ENCODE measurements at regions not wholly inside any gene's neighbourhood (a gene's known extent, or its start where the extent isn't known, plus 50 kb on each side); places are given as distances from the start of the nearest gene placed in this dataset.

- DNase-seq (ENCODE audit: low spot score), result peak; percentile 61
- no peak for TF ChIP-seq CTCF (IDR thresholded peaks at IDR 0.05)
- H3K4me3 ChIP-seq, result no peak overlapping the region
- H3K27ac ChIP-seq, result no peak overlapping the region
These were observed 222.0 kb upstream of the COPS8 start for GRCh38 chr2:236863729-236864126.

GRCh38 chr2:236865052-236865451 is 220.6 kb upstream of the COPS8 start:
- Histone ChIP-seq H3K27ac (no peak overlapping the region), H3K4me3 (no peak overlapping the region)
- DNase-seq (ENCODE audit: low spot score), result peak; percentile 40
- TF ChIP-seq CTCF (IDR thresholded peaks at IDR 0.05), result no peak

GRCh38 chr2:236866542-236867340 is 218.9 kb upstream of the COPS8 start:
- TF ChIP-seq CTCF (IDR thresholded peaks at IDR 0.05), result no peak
- Histone ChIP-seq H3K27ac (peak overlapping the region in 1 of 2 donors; percentile 9), H3K4me3 (no peak overlapping the region)
- peak; percentile 54 for DNase-seq (ENCODE audit: low spot score)

GRCh38 chr2:236867441-236868260 is 218.0 kb upstream of the COPS8 start:
- DNase-seq (ENCODE audit: low spot score), result peak; percentile 49
- Histone ChIP-seq H3K4me3 (no peak overlapping the region), H3K27ac (no peak overlapping the region)
- no peak for TF ChIP-seq CTCF (IDR thresholded peaks at IDR 0.05)

- DNase-seq (ENCODE audit: low spot score), result no peak
- no peak for TF ChIP-seq CTCF (IDR thresholded peaks at IDR 0.05)
- H3K4me3 ChIP-seq, result no peak overlapping the region
- H3K27ac ChIP-seq, result no peak overlapping the region
These were observed 215.3 kb upstream of the COPS8 start for GRCh38 chr2:236870370-236870769.

- H3K27ac ChIP-seq, result peak overlapping the region in 1 of 2 donors; percentile 65
These were observed 214.1 kb upstream of the COPS8 start for GRCh38 chr2:236871500-236872001.

More at GRCh38 chr2:236871500-236872001, 214.1 kb upstream of the COPS8 start:
- no peak overlapping the region for H3K4me3 ChIP-seq
- TF ChIP-seq CTCF (IDR thresholded peaks at IDR 0.05), result no peak
- DNase-seq (ENCODE audit: low spot score), result peak; percentile 72
